ENCODE measurements at regions not wholly inside any gene's neighbourhood (a gene's known extent, or its start where the extent isn't known, plus 50 kb on each side); places are given as distances from the start of the nearest gene placed in this dataset.

DNA sequence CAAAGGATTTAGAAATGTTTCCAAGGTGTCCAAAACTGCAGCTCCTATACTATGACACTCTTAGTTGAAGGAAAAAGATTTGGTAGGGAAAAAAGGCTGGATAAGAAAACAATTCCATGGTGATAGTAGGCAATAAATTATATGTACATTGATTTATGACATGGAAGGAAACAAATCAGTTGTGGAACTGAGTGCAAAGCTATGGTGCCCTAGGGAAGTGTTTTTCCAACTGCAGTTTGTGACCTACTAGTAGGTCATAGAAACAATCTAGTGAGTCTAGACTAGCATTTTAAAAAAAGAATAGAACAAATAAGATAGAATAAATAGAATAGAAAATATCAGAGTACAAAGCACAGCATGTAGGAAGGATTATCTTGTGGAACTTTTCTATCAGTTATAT, 58.4 kb upstream of the TSPAN5 start:
- ATAC-seq (replicated peaks; ENCODE audit: extremely low read depth, poor library complexity, severe bottlenecking): no peak
- H3K27me3 Mint-ChIP-seq: no peaks in the 10 kb centered on the region
- H3K36me3 Mint-ChIP-seq (ENCODE audit: insufficient read depth): no peaks in the 10 kb centered on the region
- H3K9me3 Mint-ChIP-seq: peaks cover 4% of the 10 kb centered on the region
- no peak overlapping the region for H3K4me3 Mint-ChIP-seq
- no peak for DNase-seq (ENCODE audit: low spot score in 2 of 2)
- no peaks in the 10 kb centered on the region for H3K4me1 Mint-ChIP-seq
- H3K27ac Mint-ChIP-seq (ENCODE audit: low read depth): no peak overlapping the region

DNA sequence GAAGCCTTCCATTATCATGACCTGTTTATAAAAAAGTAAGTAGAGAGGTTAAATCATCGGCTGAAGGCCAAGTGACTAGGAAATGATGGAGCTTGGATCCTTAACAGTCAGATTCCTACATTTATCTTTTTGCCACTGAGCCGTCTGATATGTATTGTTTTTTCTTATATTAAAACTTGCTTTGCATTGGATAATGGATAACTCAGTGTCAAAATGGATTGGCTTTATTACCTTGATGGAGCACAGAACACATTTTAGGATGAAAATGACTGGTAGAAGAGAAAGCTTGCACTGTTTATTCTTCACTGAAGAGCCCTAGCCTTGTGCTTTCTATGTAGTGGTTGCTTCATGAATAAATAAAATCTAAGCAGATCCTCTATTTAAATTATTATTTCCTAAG, 54.2 kb upstream of the TSPAN5 start:
- peaks cover 14% of the 10 kb centered on the region for H3K9me3 Mint-ChIP-seq
- no peak overlapping the region for H3K27ac Mint-ChIP-seq (ENCODE audit: low read depth)
- no peak for DNase-seq (ENCODE audit: low spot score in 2 of 2)
- ATAC-seq (replicated peaks; ENCODE audit: extremely low read depth, poor library complexity, severe bottlenecking): no peak
- H3K27me3 Mint-ChIP-seq: no peaks in the 10 kb centered on the region
- peaks cover 16% of the 10 kb centered on the region for H3K4me1 Mint-ChIP-seq
- no peaks in the 10 kb centered on the region for H3K36me3 Mint-ChIP-seq (ENCODE audit: insufficient read depth)
- no peak overlapping the region for H3K4me3 Mint-ChIP-seq

DNA sequence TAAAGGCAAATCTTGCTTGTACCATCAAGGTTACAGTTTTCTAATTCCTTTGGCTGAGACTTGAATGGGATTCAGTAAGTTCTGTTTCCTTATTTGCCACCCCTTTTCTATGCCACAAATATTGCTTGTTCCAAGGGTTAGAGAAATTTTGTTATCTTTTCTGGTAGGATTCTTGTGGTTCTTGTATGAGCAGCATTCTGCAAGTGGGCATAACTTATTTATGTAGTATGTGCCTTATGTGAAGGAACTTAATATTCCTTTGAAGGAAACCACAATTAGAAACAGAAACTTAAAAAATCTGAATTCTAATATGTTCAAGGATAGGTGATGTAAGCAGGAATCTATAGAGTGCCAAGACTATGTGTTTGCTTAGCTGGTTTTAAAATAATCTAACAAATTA, 53.1 kb upstream of the TSPAN5 start:
- Mint-ChIP-seq H3K27ac (ENCODE audit: low read depth) (no peak overlapping the region), H3K36me3 (ENCODE audit: insufficient read depth) (no peaks in the 10 kb centered on the region), H3K4me1 (peaks cover 27% of the 10 kb centered on the region), H3K4me3 (no peak overlapping the region), H3K27me3 (no peaks in the 10 kb centered on the region), H3K9me3 (peaks cover 14% of the 10 kb centered on the region)
- DNase-seq (ENCODE audit: low spot score in 2 of 2): no peak
- no peak for ATAC-seq (replicated peaks; ENCODE audit: extremely low read depth, poor library complexity, severe bottlenecking)

DNA sequence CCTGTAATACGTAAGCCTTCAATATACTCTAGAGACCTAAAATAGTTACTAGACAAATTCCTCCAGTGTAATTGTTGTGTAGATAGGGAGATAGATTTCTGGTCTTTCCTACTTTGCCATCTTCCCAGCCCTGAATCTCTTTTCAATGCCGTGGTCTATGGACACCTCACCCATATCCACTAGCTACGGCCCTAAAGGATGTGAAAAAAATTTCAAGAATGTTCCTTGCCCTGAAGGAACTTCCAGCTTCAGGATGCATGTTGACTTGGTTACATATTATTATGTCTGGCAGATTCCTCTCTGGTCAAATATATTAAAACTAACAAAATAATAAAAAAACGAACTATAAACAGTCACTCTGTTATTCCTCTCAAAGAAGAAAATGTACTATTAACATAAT, 52.4 kb upstream of the TSPAN5 start:
- no peak overlapping the region for H3K27ac Mint-ChIP-seq (ENCODE audit: low read depth)
- H3K27me3 Mint-ChIP-seq: no peaks in the 10 kb centered on the region
- peaks cover 14% of the 10 kb centered on the region for H3K9me3 Mint-ChIP-seq
- peaks cover 34% of the 10 kb centered on the region for H3K4me1 Mint-ChIP-seq
- no peaks in the 10 kb centered on the region for H3K36me3 Mint-ChIP-seq (ENCODE audit: insufficient read depth)
- ATAC-seq (replicated peaks; ENCODE audit: extremely low read depth, poor library complexity, severe bottlenecking): no peak
- DNase-seq (ENCODE audit: low spot score in 2 of 2): no peak
- H3K4me3 Mint-ChIP-seq: no peak overlapping the region
